ENCODE measurements at regions not wholly inside any gene's neighbourhood (a gene's known extent, or its start where the extent isn't known, plus 50 kb on each side); places are given as distances from the start of the nearest gene placed in this dataset.

- no peaks in the 10 kb centered on the region for H3K27me3 ChIP-seq (replicated peaks; ENCODE audit: insufficient read depth)
- H3K27ac ChIP-seq: no peak overlapping the region
- 92% methylated on average over 12 of the region's 12 CpGs for WGBS
- TF ChIP-seq CTCF (IDR thresholded peaks at IDR 0.05) (no peak), POLR2AphosphoS5 (IDR thresholded peaks at IDR 0.05) (no peak), POLR2A (IDR thresholded peaks at IDR 0.05) (no peak)
- intact Hi-C loops (cut with DNase I): no loop called here
- no peaks in the 10 kb centered on the region for H3K36me3 ChIP-seq
- no peaks in the 10 kb centered on the region for H3K9me3 ChIP-seq
- no peak for DNase-seq (ENCODE audit: low spot score)
- no peak overlapping the region for H3K4me3 ChIP-seq
- H3K4me1 ChIP-seq (replicated peaks): no peaks in the 10 kb centered on the region
Measured at GRCh38 chr16:79856581-79856980, 256.0 kb upstream of the MAF start.

- WGBS: 11% methylated on average over 3 of the region's 3 CpGs
- intact Hi-C loops (cut with DNase I): no loop called here
- no peak for TF ChIP-seq CTCF (IDR thresholded peaks at IDR 0.05)
- peak; percentile 93 for TF ChIP-seq POLR2AphosphoS5 (IDR thresholded peaks at IDR 0.05)
- no peaks in the 10 kb centered on the region for H3K27me3 ChIP-seq (replicated peaks; ENCODE audit: insufficient read depth)
- no peaks in the 10 kb centered on the region for H3K9me3 ChIP-seq
- peak overlapping the region in 1 of 2 donors; percentile 35 for H3K27ac ChIP-seq
- H3K4me3 ChIP-seq: no peak overlapping the region
- DNase-seq (ENCODE audit: low spot score): peak; percentile 88
- peaks cover 7% of the 10 kb centered on the region for H3K4me1 ChIP-seq (replicated peaks)
- H3K36me3 ChIP-seq: no peaks in the 10 kb centered on the region
Measured at GRCh38 chr16:79850348-79850747, 249.8 kb upstream of the MAF start.

DNA sequence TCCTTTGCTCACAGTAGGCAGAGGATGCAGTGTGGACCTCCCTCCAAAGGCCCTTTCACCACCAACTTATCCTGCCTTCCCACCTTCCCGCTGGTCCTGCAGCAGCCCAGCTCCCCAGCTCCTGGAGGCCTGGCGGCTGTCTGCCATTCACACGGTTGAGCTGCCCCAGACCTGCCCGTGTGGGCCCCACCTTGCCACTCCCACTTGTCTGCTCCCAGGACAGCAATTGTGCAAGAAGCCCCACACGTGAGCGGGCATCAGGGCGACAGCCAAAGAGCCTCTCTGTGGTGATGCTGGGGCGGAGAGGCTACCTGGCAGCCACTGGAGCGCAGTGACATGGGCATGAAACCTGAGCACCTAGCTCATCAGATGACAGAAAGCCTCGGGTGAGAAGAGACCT, 248.6 kb upstream of the MAF start:
- H3K36me3 ChIP-seq: no peaks in the 10 kb centered on the region
- peak; percentile 82 for DNase-seq (ENCODE audit: low spot score)
- TF ChIP-seq POLR2A (IDR thresholded peaks at IDR 0.05) (no peak), POLR2AphosphoS5 (IDR thresholded peaks at IDR 0.05) (peak; percentile 34)
- H3K4me3 ChIP-seq: no peak overlapping the region
- intact Hi-C loops (cut with DNase I): loop anchor here (10.0 kb wide), 3 partner anchors 124 to 784 kb away; partner anchors contain the start of gene MAF
- no peaks in the 10 kb centered on the region for H3K27me3 ChIP-seq (replicated peaks; ENCODE audit: insufficient read depth)
- 39% methylated on average over 10 of the region's 10 CpGs for WGBS
- no peaks in the 10 kb centered on the region for H3K9me3 ChIP-seq
- peaks cover 7% of the 10 kb centered on the region for H3K4me1 ChIP-seq (replicated peaks)
- H3K27ac ChIP-seq: peak overlapping the region; percentile 21 to 35

DNA sequence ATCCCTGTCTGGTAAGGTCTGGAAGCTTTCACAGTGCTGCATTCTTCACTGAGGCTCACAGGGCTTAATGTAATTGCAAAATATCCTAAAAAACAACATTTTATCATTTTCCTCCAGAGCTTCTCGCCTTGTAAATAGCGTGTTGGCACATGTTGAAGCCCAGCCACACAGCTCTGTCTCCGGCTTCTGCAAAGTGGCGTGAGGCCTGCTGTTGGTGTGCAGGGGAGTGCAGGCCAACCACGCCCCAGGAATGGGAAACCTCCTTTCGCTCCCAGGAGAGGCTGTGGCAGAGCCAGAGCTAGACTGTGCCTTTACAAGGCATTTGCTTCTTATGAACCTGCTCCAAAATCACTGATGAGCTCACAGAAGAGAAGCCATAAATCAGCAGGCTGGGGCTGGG, 248.2 kb upstream of the MAF start:
- Histone ChIP-seq H3K4me1 (replicated peaks) (peaks cover 7% of the 10 kb centered on the region), H3K9me3 (no peaks in the 10 kb centered on the region), H3K27ac (peak overlapping the region; percentile 21 to 35), H3K36me3 (no peaks in the 10 kb centered on the region), H3K27me3 (replicated peaks; ENCODE audit: insufficient read depth) (no peaks in the 10 kb centered on the region), H3K4me3 (no peak overlapping the region)
- peak; percentile 58 for DNase-seq (ENCODE audit: low spot score)
- 48% methylated on average over 6 of the region's 6 CpGs for WGBS
- TF ChIP-seq POLR2AphosphoS5 (IDR thresholded peaks at IDR 0.05) (peak; percentile 4), POLR2A (IDR thresholded peaks at IDR 0.05) (no peak)
- intact Hi-C loops (cut with DNase I): loop anchor here (10.0 kb wide), 3 partner anchors 124 to 784 kb away; partner anchors contain the start of gene MAF

DNA sequence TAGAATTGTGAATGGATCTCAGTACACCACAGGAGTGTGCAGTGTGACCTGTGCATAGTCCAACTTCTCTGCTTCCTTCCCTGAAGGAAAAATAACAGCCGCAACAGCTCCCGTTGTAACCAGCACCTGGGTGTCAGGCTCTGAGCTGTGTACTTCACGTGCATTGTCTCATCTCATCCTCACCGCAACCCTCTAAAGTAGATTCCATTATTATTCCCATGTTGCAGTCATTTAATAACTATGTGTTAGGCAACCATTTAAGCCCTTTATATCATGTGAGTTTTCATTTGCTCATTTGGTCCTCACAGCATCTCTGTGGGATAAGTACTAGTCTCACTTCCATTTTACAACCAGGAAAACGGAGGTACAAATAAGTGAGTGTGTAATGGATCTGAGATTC, 247.0 kb upstream of the MAF start:
- no peaks in the 10 kb centered on the region for H3K27me3 ChIP-seq (replicated peaks; ENCODE audit: insufficient read depth)
- no peak for DNase-seq (ENCODE audit: low spot score)
- H3K27ac ChIP-seq: no peak overlapping the region
- peaks cover 7% of the 10 kb centered on the region for H3K4me1 ChIP-seq (replicated peaks)
- intact Hi-C loops (cut with DNase I): loop anchor here (10.0 kb wide), 3 partner anchors 123 to 783 kb away; partner anchors contain the start of gene MAF
- H3K9me3 ChIP-seq: no peaks in the 10 kb centered on the region
- no peak overlapping the region for H3K4me3 ChIP-seq
- 61% methylated on average over 5 of the region's 5 CpGs for WGBS
- TF ChIP-seq CTCF (IDR thresholded peaks at IDR 0.05) (no peak), POLR2AphosphoS5 (IDR thresholded peaks at IDR 0.05) (no peak), POLR2A (IDR thresholded peaks at IDR 0.05) (no peak)
- no peaks in the 10 kb centered on the region for H3K36me3 ChIP-seq

DNA sequence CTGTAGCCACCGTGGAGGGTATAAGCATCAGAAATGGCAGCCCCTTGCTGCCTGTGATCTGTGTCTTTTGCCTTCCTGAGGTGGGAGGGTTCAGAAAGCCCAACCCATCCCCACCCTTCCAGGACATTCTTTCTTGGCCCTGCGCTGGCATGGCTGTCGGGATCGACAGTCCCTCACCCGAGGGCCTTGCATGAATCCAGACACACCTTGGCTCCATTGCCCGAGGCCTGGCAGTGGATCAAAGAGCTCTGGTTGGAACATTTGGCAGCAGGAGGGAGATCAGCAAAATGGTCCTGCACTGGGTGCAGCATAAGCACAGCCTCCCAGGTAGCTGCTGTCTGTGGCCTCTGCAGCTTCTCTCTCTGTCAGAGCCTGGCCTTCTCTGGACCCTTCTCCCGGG, 246.6 kb upstream of the MAF start:
- WGBS: 38% methylated on average over 7 of the region's 7 CpGs
- Histone ChIP-seq H3K27ac (no peak overlapping the region), H3K9me3 (no peaks in the 10 kb centered on the region), H3K4me3 (no peak overlapping the region), H3K27me3 (replicated peaks; ENCODE audit: insufficient read depth) (no peaks in the 10 kb centered on the region), H3K4me1 (replicated peaks) (peaks cover 7% of the 10 kb centered on the region), H3K36me3 (no peaks in the 10 kb centered on the region)
- TF ChIP-seq CTCF (IDR thresholded peaks at IDR 0.05): no peak
- no peak for TF ChIP-seq POLR2AphosphoS5 (IDR thresholded peaks at IDR 0.05)
- no peak for TF ChIP-seq POLR2A (IDR thresholded peaks at IDR 0.05)
- intact Hi-C loops (cut with DNase I): loop anchor here (10.0 kb wide), 3 partner anchors 122 to 782 kb away; partner anchors contain the start of gene MAF
- DNase-seq (ENCODE audit: low spot score): peak; percentile 68
